Tibial nerve (tissue), 4 donors: ENCODE measurements at regions not wholly inside any gene's neighbourhood (a gene's known extent, or its start where the extent isn't known, plus 50 kb on each side); places are given as distances from the start of the nearest gene placed in this dataset.
"Not testable (repeated sequence)": the region's sequence is repeated elsewhere in the genome, so short reads cannot be mapped to it uniquely, and the experiment has no call there.

Experiments
- DNase-seq, 2 donors: peaks; one replicate each; pipeline ENCODE4 v3.0.0-alpha.2; 2019; ENCODE audit warnings: low spot score in 2 of 2
- H3K27ac ChIP-seq, 4 donors: fragments of 200-600 bp; sonication (generic) in 3 of 4; one replicate each; pipeline ENCODE4 v1.5.1; 2017 to 2019; ENCODE audit warnings: mild to moderate bottlenecking in 1 of 4
- H3K27me3 ChIP-seq, 2 donors: fragments of 200-600 bp; sonication (generic) in 1 of 2; one replicate each; pipeline versions ENCODE4 v1.5.1 to v1.6.0; 2017 to 2019
- H3K36me3 ChIP-seq, 3 donors: fragments of 200-600 bp; sonication (generic); one replicate each; pipeline ENCODE4 v1.5.1; 2018 to 2019
- H3K4me1 ChIP-seq, 4 donors: fragments of 200-600 bp; sonication (generic) in 3 of 4; one replicate each; pipeline ENCODE4 v1.5.1; 2017 to 2019
- H3K4me3 ChIP-seq, 4 donors: fragments of 200-600 bp; sonication (generic) in 3 of 4; one replicate each; pipeline ENCODE4 v1.5.1; 2017 to 2019; ENCODE audit warnings: mild to moderate bottlenecking in 1 of 4, moderate library complexity in 1 of 4
- H3K9me3 ChIP-seq, 4 donors: fragments of 200-600 bp; sonication (generic) in 3 of 4; one replicate each; pipeline ENCODE4 v1.5.1; 2017 to 2019
- CTCF ChIP-seq, 5 experiments: fragments of 200-600 bp in 3 of 5; fragments of 450-650 bp in 2 of 5; sonication (generic) in 3 of 5; IDR thresholded peaks; one replicate each; pipeline ENCODE4 v1.5.1; 2016 to 2019; ENCODE audit warnings: antibody characterized with exemption in 5 of 5, mild to moderate bottlenecking in 3 of 5, moderate library complexity in 2 of 5
- EP300 ChIP-seq, 2 donors: sonication (generic); formaldehyde crosslinking; IDR thresholded peaks; one replicate each; pipeline ENCODE4 v1.6.1; 2017; ENCODE audit warnings: antibody characterized with exemption in 2 of 2, mild to moderate bottlenecking in 1 of 2
- POLR2A ChIP-seq, 2 donors: fragments of 450-650 bp; IDR thresholded peaks; one replicate each; pipeline ENCODE4 v1.6.1; 2017; ENCODE audit warnings: antibody characterized with exemption in 2 of 2, mild to moderate bottlenecking in 2 of 2, moderate library complexity in 2 of 2
- WGBS, 2 donors: methylation state at CpG; one replicate each; pipeline ENCODE4 v1.1.5; 2018; 5-methylcytosine and 5-hydroxymethylcytosine counted together

DNA sequence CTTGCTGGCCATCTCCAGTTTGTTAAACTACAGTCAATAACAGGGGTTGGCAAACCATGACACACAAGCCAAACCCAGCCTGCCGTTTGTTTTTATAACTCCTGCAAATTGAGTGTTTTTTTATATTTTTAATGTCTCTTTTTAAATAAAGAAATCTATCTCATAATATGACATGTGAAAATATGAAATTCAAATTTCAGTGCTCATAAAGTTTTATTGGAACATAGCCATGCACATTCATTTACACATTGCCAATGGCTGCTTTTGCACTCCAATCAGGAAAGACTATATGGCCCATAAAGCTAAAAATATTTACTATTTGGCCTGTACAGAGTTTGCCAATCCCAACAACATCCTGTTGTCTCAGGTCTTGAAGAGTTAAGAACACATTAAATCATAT is 129.0 kb upstream of the SRSF6 start:
- TF ChIP-seq EP300 (IDR thresholded peaks at IDR 0.05) (no peak), CTCF (IDR thresholded peaks at IDR 0.05) (no peak), POLR2A (IDR thresholded peaks at IDR 0.05) (no peak)
- Histone ChIP-seq H3K4me1 (no peaks in the 10 kb centered on the region), H3K36me3 (no peaks in the 10 kb centered on the region), H3K4me3 (no peak overlapping the region), H3K27me3 (no peaks in the 10 kb centered on the region), H3K9me3 (peaks cover 0 to 15% (median 0%) of the 10 kb centered on the region in 4 donors), H3K27ac (no peak overlapping the region)
- no peak for DNase-seq
- 82 to 83% methylated on average over 1 of the region's 1 CpG for WGBS, 2 donors

- not testable (repeated sequence) for DNase-seq
- 93 to 95% methylated on average over 4 of the region's 4 CpGs for WGBS, 2 donors
These were observed 130.5 kb upstream of the SRSF6 start for GRCh38 chr20:43327234-43327633.

DNA sequence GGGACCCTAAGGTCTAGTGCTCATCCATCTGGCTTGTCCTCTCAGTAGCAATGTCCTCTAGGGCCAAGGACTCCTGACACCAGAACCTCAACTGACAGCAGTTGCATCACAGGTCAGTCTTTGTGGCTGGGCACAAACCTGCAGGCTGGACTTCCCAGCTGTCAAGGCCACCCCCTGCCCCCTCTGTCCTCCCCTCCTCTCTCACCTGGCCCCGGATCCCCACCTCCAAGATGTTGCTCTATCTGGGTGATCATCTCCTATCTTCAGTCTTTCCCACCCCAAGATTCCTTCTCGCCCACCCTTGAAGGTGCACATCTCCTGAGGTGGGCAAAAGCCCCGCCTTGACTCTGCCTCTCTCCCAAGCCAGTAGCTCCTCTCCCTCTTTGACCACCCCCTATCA is 131.8 kb upstream of the SRSF6 start:
- DNase-seq, result no peak
- no peaks in the 10 kb centered on the region for H3K27me3 ChIP-seq
- no peaks in the 10 kb centered on the region for H3K4me1 ChIP-seq
- no peak overlapping the region for H3K4me3 ChIP-seq
- TF ChIP-seq POLR2A (IDR thresholded peaks at IDR 0.05), result no peak
- no peak for TF ChIP-seq CTCF (IDR thresholded peaks at IDR 0.05)
- TF ChIP-seq EP300 (IDR thresholded peaks at IDR 0.05), result no peak
- WGBS, 2 donors, result 71 to 91% methylated on average over 3 of the region's 3 CpGs
- no peak overlapping the region for H3K27ac ChIP-seq
- peaks cover 0 to 9% (median 0%) of the 10 kb centered on the region in 4 donors for H3K9me3 ChIP-seq
- no peaks in the 10 kb centered on the region for H3K36me3 ChIP-seq

More at GRCh38 chr20:43327234-43327633, 130.5 kb upstream of the SRSF6 start:
- not testable (repeated sequence) for H3K9me3 ChIP-seq, H3K4me1 ChIP-seq, H3K36me3 ChIP-seq, H3K27ac ChIP-seq, H3K4me3 ChIP-seq, H3K27me3 ChIP-seq

DNA sequence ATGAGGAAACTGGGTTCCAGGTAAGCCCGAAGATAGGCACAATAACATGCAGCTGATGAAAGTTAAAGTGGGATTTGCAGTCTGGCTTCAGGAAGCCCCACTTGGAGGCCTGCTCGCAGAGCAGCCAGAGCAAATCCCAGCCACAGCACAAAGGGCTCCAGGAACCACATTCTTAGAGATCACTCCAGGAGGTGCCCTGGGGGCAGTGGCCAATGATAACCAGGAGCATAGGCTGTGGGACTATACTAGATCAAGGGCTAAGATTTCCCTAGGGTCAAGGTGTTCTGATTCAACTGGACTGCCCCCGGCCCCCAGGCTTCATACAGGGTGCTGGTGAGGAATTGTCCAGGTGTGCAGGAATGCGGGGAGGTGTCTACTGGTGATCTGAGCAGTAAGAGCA is 133.9 kb upstream of the PTPRT start:
- 67 to 78% methylated on average over 3 to 4 of the region's 4 CpGs for WGBS, 2 donors
- H3K27me3 ChIP-seq, result no peaks in the 10 kb centered on the region
- DNase-seq, result no peak
- H3K9me3 ChIP-seq, result peaks cover 0 to 9% (median 0%) of the 10 kb centered on the region in 4 donors
- no peak for TF ChIP-seq EP300 (IDR thresholded peaks at IDR 0.05)
- no peak for TF ChIP-seq POLR2A (IDR thresholded peaks at IDR 0.05)
- no peak overlapping the region for H3K4me3 ChIP-seq
- H3K4me1 ChIP-seq, result no peaks in the 10 kb centered on the region
- no peak overlapping the region for H3K27ac ChIP-seq
- no peaks in the 10 kb centered on the region for H3K36me3 ChIP-seq

GRCh38 chr20:43322851-43323250 is 133.1 kb upstream of the PTPRT start:
- TF ChIP-seq EP300 (IDR thresholded peaks at IDR 0.05) (no peak), POLR2A (IDR thresholded peaks at IDR 0.05) (no peak), CTCF (IDR thresholded peaks at IDR 0.05) (no peak)
- no peaks in the 10 kb centered on the region for H3K36me3 ChIP-seq
- no peak for DNase-seq
- 58 to 59% methylated on average over 4 of the region's 4 CpGs for WGBS, 2 donors
- no peak overlapping the region for H3K27ac ChIP-seq
- H3K4me3 ChIP-seq, result no peak overlapping the region
- H3K27me3 ChIP-seq, result no peaks in the 10 kb centered on the region
- peaks cover 0 to 9% (median 0%) of the 10 kb centered on the region in 4 donors for H3K9me3 ChIP-seq
- H3K4me1 ChIP-seq, result no peaks in the 10 kb centered on the region

GRCh38 chr20:43320536-43320935 is 130.8 kb upstream of the PTPRT start:
- Histone ChIP-seq H3K4me1 (no peaks in the 10 kb centered on the region), H3K4me3 (no peak overlapping the region), H3K36me3 (no peaks in the 10 kb centered on the region), H3K27ac (no peak overlapping the region), H3K27me3 (no peaks in the 10 kb centered on the region), H3K9me3 (peaks cover 0 to 9% (median 0%) of the 10 kb centered on the region in 4 donors)
- DNase-seq, result no peak
- TF ChIP-seq EP300 (IDR thresholded peaks at IDR 0.05) (no peak), POLR2A (IDR thresholded peaks at IDR 0.05) (no peak), CTCF (IDR thresholded peaks at IDR 0.05) (no peak)
- WGBS, 2 donors, result 73 to 80% methylated on average over 3 of the region's 3 CpGs
